Dendritic cell treated with granulocyte-macrophage colony-stimulating factor and Interleukin-4, amounts not matched to agents 40 ng/mL and 50 ng/mL, for 4 days (primary cell): ENCODE measurements at regions not wholly inside any gene's neighbourhood (a gene's known extent, or its start where the extent isn't known, plus 50 kb on each side); places are given as distances from the start of the nearest gene placed in this dataset.
"Not testable (repeated sequence)": the region's sequence is repeated elsewhere in the genome, so short reads cannot be mapped to it uniquely, and the experiment has no call there.

Experiments used
- H3K27ac Mint-ChIP-seq: one replicate; pipeline ENCODE4 v1.8.0; 2022; ENCODE audit warnings: mild to moderate bottlenecking, mixed read lengths
- H3K27me3 Mint-ChIP-seq: one replicate; pipeline ENCODE4 v1.8.0; 2022; ENCODE audit warnings: mild to moderate bottlenecking, mixed read lengths
- H3K36me3 Mint-ChIP-seq: one replicate; pipeline ENCODE4 v1.8.0; 2022; ENCODE audit warnings: low read depth, mixed read lengths
- H3K4me1 Mint-ChIP-seq: one replicate; pipeline ENCODE4 v1.8.0; 2022; ENCODE audit warnings: low read depth, mixed read lengths
- H3K4me3 Mint-ChIP-seq: one replicate; pipeline ENCODE4 v1.8.0; 2022; ENCODE audit warnings: mild to moderate bottlenecking, moderate library complexity, mixed read lengths
- H3K9me3 Mint-ChIP-seq: one replicate; pipeline ENCODE4 v1.8.0; 2022; ENCODE audit warnings: mixed read lengths
- intact Hi-C: fragments of 100-400 bp; cut with micrococcal nuclease; formaldehyde crosslinking; loops from one replicate; pipeline ENCODE4 v1.15.0; 2022

DNA sequence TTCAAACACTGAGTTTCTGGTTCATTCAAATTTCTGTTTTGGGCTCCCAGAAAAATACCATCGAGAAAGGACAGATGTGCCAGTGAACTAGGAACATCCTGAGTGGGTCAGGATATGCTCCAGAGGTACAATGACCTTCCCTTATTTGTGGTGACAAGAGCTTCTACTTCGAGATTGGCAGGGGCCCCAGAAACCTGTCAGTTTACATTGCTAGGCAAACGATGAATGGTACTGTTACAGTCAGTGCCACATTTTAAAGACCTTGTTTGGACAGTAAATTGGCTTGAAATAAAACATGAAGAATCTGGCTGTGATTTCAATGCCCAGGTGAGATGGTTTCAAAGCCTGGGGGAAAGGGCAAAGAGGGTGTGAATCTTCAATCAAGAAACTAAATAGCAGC, 454.5 kb upstream of the ID4 start:
- Mint-ChIP-seq H3K4me1 (no peaks in the 10 kb centered on the region), H3K36me3 (no peaks in the 10 kb centered on the region), H3K27me3 (no peaks in the 10 kb centered on the region), H3K27ac (no peak overlapping the region), H3K4me3 (no peak overlapping the region), H3K9me3 (peaks cover 22% of the 10 kb centered on the region)
- intact Hi-C loops, result no loop called here

DNA sequence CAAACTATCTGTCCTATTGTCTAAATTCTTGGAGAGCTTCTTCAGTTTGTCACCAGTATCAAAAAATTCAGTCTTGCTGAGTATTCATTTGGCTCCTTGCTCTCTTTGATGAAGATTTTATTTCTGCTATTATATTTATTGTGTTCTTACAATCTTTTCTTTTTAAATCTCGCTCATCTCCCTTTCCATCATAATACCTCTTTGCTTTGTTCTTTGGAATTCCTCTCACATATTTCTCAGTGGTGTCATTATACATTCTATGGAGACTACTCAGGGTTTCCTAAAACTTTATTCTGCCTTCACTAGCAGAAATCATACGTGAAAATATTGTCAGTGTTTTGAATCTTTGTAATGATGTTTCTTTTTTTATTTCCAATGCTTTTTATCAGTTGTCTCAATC, 445.2 kb upstream of the ID4 start:
- intact Hi-C loops, result no loop called here
- Mint-ChIP-seq H3K4me1 (no peaks in the 10 kb centered on the region), H3K36me3 (no peaks in the 10 kb centered on the region), H3K4me3 (no peak overlapping the region), H3K27me3 (no peaks in the 10 kb centered on the region), H3K9me3 (peaks cover 34% of the 10 kb centered on the region), H3K27ac (no peak overlapping the region)

DNA sequence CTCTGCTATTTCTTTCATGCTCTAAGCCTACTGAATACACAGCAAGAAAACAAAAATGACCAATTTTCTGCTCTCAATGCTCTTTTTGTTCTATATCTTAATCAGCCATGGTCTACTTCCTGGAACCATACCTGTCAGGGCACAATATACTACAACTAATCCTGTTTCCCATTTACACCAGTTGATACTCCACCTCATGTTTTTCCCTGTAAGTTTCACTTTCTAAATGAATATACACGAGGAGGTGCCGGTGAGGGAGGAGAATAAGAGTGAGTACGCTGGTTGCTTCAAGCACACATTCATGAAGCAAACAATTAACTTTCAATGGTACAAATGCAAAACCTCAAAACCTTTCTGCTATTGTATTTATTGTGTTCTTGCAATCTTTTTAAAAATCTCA, 443.1 kb upstream of the ID4 start:
- Mint-ChIP-seq H3K4me1 (no peaks in the 10 kb centered on the region), H3K27me3 (no peaks in the 10 kb centered on the region), H3K36me3 (no peaks in the 10 kb centered on the region), H3K4me3 (no peak overlapping the region), H3K9me3 (peaks cover 55% of the 10 kb centered on the region), H3K27ac (no peak overlapping the region)
- intact Hi-C loops, result no loop called here

DNA sequence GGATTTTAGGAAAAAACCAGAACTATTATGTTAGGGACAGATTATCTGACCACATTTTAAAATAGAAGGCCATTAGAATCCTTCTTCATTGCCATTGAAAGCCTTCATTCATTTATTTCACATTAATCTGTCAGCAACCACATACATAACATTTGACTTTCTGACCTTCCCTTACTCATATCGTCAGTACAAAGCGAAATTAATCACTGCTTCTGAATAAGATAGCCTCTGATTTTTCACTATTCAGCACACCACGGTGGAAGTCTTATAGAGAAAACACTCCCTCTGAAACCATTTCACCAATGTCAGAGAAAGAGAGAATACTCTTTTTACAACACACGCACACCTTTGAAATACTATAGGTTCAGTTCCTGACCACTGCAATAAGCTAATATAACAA, 442.5 kb upstream of the ID4 start:
- H3K27ac Mint-ChIP-seq, result no peak overlapping the region
- no peaks in the 10 kb centered on the region for H3K4me1 Mint-ChIP-seq
- H3K4me3 Mint-ChIP-seq, result no peak overlapping the region
- H3K9me3 Mint-ChIP-seq, result peaks cover 61% of the 10 kb centered on the region
- no peaks in the 10 kb centered on the region for H3K27me3 Mint-ChIP-seq
- H3K36me3 Mint-ChIP-seq, result no peaks in the 10 kb centered on the region
- intact Hi-C loops, result no loop called here

DNA sequence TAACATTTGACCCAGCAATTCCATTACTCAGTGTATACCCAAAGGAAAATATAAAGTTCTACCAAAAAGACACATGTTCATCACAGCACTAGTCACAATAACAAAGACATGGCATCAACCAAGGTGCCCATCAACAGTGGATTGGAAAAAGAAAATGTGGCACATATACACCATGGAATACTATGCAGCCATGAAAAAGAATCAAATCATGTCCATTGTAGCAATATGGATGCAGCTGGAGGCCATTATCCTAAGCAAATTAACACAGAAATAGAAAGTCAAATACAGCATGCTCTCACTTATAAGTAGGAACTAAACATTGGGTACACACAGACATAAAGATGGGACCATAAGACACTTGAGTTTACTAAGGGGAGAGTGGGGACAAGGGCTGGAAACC, 441.9 kb upstream of the ID4 start:
- no peaks in the 10 kb centered on the region for H3K27me3 Mint-ChIP-seq
- no peak overlapping the region for H3K27ac Mint-ChIP-seq
- peaks cover 66% of the 10 kb centered on the region for H3K9me3 Mint-ChIP-seq
- H3K4me1 Mint-ChIP-seq, result no peaks in the 10 kb centered on the region
- no peak overlapping the region for H3K4me3 Mint-ChIP-seq
- H3K36me3 Mint-ChIP-seq, result no peaks in the 10 kb centered on the region
- intact Hi-C loops, result no loop called here

DNA sequence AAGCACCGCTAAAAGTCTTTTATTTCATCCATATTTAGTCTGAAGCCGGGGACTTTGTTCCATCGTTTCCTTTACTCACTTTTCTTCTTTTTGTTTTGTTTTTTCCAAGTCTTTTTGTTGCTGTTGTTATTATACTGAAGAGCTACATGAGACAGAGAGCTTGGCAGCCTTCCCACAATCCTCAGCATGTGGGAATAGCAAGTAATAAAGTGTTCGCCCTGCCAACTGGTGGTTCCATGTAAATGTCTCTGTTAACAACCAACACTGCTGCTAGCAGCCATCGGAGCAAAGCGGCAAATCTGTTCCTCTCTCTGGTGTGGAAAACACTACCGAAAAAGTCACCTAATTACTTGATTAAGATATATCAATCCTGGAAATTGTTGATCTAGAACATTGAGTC, 437.8 kb upstream of the ID4 start:
- intact Hi-C loops, result no loop called here

DNA sequence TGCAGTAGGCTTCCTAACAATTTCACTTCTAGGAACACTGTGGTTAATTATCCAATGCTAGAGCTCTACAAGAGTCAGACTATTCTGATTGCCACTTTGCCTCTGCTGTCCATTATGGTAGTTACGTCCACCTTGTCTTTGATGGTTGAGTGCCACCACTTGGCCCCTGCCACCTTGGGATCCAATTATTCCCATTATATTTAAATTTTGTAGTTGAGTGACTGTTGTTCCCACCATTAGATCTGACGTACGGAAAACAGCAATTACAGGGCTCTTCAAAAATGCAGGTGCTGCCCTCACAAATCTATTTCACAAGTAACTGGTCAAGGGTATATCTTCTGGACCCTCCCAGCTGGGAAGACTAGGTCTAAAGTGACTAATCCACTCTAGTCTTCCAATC, 432.3 kb upstream of the ID4 start:
- intact Hi-C loops, H3K27ac Mint-ChIP-seq, H3K4me1 Mint-ChIP-seq, H3K4me3 Mint-ChIP-seq, H3K36me3 Mint-ChIP-seq, H3K27me3 Mint-ChIP-seq: not testable (repeated sequence)
- H3K9me3 Mint-ChIP-seq, result peaks cover 63% of the 10 kb centered on the region

More for the DNA sequence above, 437.8 kb upstream of the ID4 start:
- Mint-ChIP-seq H3K36me3 (no peaks in the 10 kb centered on the region), H3K4me1 (no peaks in the 10 kb centered on the region), H3K27me3 (no peaks in the 10 kb centered on the region), H3K27ac (no peak overlapping the region), H3K9me3 (peaks cover 84% of the 10 kb centered on the region), H3K4me3 (no peak overlapping the region)

DNA sequence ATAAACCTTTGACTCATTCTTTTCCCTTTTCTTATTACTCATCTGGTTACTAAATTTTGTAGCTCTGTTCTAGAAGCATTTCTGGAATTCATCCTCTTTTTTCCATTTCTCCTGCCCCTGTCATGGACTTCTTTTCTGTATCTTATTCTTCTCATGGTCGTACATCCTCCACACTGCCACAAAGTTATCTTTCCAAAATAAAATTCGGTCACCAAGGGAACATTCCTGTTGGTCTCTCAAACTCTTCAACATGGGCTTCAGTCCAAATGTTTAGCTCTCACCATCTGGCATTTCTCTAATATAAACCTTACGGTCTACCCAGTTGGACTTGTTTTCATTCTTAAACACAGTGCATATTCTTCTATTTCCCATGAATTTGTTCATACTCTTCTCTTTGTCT, 428.8 kb upstream of the ID4 start:
- Mint-ChIP-seq H3K27ac (no peak overlapping the region), H3K4me1 (no peaks in the 10 kb centered on the region), H3K27me3 (no peaks in the 10 kb centered on the region), H3K9me3 (peaks cover 35% of the 10 kb centered on the region), H3K4me3 (no peak overlapping the region), H3K36me3 (no peaks in the 10 kb centered on the region)
- intact Hi-C loops, result no loop called here

DNA sequence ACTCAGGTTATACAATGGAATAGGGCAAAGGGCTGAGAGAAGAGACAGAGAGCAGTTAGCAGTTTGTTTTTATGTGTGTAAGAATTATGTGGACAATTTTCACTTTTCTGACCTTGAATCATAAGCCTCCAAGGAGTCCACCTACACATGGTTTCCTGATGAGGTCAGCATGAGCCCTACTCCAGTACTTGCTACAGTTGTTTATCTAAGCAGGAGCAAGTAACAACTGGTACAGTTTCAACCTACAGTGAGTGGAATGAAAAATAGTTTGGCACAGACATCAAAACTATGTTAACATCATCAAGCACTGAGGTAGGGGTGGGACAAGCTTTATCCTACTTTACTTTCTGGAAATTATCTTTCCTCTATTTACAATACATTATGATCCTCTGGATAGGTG, 426.7 kb upstream of the ID4 start:
- intact Hi-C loops, result no loop called here
- Mint-ChIP-seq H3K27me3 (no peaks in the 10 kb centered on the region), H3K36me3 (no peaks in the 10 kb centered on the region), H3K4me1 (no peaks in the 10 kb centered on the region), H3K4me3 (no peak overlapping the region), H3K9me3 (peaks cover 21% of the 10 kb centered on the region), H3K27ac (no peak overlapping the region)

DNA sequence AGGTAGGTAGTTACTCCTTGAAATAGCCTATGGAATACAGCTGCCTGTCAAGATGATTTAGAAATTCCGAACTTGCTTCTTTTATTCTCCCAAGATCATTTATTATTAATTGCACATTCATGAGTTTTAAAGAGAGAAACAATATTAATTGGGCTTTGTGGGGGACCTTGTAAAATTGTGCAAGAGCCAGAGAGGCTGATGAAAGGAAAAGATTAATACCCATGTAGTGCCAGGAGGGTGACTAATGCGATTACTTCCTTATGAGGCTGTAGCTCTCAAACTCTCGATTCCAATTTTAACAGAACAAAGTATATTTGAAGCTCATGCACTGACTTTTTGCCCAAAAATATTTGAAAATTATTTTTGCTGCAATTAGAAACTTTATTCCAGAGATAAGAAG, 423.8 kb upstream of the ID4 start:
- H3K4me1 Mint-ChIP-seq, result no peaks in the 10 kb centered on the region
- no peak overlapping the region for H3K4me3 Mint-ChIP-seq
- no peak overlapping the region for H3K27ac Mint-ChIP-seq
- H3K27me3 Mint-ChIP-seq, result no peaks in the 10 kb centered on the region
- peaks cover 16% of the 10 kb centered on the region for H3K9me3 Mint-ChIP-seq
- H3K36me3 Mint-ChIP-seq, result no peaks in the 10 kb centered on the region
- intact Hi-C loops, result no loop called here

DNA sequence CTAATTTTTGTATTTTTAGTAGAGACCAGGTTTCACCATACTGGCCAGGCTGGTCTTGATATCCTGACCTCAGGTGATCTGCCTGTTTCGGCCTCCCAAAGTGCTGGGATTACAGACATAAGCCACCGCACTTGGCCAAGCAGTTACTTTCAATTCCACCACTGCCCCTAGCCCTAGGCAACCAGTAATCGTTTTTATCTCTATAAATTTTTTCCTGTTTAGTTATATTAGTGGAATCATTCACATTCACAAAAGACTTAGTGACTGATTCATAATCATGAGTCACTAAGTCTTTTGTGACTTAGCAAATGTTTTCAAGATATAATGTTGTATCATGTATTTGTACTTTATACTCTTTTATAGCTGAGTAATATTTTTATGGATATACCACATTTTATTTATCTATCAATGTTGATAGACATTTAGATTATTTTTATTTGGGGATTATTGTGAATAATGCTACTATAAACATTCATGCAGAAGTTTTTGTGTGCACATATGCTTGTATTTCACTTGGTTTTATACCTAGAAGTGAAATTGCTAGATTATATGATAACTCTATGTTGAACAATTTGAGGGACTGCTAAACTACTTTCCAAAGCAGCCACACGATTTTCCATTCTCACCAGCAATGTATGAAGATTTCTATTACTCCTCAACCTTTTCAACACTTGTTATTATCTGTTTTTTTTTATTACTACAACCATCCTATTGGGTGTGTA, 421.4 kb upstream of the ID4 start:
- peaks cover 29% of the 10 kb centered on the region for H3K9me3 Mint-ChIP-seq
- H3K27me3 Mint-ChIP-seq, result no peaks in the 10 kb centered on the region
- H3K4me1 Mint-ChIP-seq, result no peaks in the 10 kb centered on the region
- H3K4me3 Mint-ChIP-seq, result no peak overlapping the region
- H3K27ac Mint-ChIP-seq, result no peak overlapping the region
- intact Hi-C loops, result no loop called here
- no peaks in the 10 kb centered on the region for H3K36me3 Mint-ChIP-seq

DNA sequence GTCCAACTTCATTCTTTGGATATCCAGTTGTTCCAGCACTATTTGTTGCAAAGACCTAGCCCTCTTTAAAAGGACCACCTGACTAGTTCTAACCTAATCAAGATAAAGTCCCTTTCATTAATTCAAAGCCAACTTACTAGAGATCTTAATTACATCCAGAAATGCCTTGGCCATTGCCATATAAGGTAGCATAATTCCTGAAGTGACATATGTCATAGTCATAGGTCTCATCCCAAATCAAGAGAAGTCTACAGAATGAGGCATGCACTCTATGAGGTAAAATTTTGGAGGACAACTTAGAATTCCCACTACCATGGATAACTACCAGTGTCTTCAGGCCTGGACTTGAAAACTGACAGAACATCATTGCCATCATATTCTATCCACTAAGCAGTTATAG, 420.4 kb upstream of the ID4 start:
- intact Hi-C loops, result no loop called here
- peaks cover 40% of the 10 kb centered on the region for H3K9me3 Mint-ChIP-seq

DNA sequence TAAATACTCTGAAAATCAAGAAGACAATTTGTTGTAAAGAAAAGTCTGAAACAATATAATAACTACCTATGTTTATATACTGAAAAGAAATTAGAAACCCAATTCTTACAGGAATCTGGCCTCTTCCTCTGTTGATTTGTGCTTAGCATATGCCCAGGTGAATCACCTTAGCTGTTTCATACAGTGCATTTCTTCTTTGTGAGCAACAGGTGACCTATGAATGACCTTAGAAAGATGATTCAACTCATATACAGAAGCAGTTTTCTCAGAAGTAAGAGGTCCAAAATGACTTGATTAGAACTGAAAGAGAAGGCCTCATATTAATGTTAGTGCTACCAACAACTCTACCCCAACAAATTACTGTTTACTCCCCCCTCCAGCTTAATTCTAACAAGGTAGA, 419.5 kb upstream of the ID4 start:
- no peaks in the 10 kb centered on the region for H3K4me1 Mint-ChIP-seq
- intact Hi-C loops, result no loop called here
- no peak overlapping the region for H3K27ac Mint-ChIP-seq
- H3K9me3 Mint-ChIP-seq, result peaks cover 43% of the 10 kb centered on the region
- H3K27me3 Mint-ChIP-seq, result no peaks in the 10 kb centered on the region
- H3K36me3 Mint-ChIP-seq, result no peaks in the 10 kb centered on the region
- no peak overlapping the region for H3K4me3 Mint-ChIP-seq

More for the DNA sequence above, 420.4 kb upstream of the ID4 start:
- H3K4me1 Mint-ChIP-seq, result no peaks in the 10 kb centered on the region
- no peaks in the 10 kb centered on the region for H3K27me3 Mint-ChIP-seq
- no peak overlapping the region for H3K4me3 Mint-ChIP-seq
- no peak overlapping the region for H3K27ac Mint-ChIP-seq
- no peaks in the 10 kb centered on the region for H3K36me3 Mint-ChIP-seq

DNA sequence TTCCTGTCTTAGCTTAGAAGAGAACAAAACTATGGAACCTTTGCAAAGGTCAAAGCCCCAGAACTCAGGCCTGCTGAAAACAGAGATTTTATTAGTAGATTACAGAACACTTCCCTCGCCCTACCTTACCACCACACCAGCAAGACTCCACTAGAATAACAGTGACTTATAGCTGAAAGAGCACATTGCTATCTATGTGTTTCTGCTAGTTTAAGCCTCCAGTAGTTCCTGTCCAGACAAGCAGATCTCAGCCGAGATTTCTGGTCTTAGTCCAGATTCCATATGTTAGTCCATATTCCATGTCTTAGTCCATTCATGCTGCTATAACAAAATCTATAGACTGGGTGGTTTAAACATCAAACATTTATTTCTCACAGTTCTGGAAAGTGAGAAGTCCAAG, 412.3 kb upstream of the ID4 start:
- Mint-ChIP-seq H3K4me1 (no peaks in the 10 kb centered on the region), H3K36me3 (no peaks in the 10 kb centered on the region), H3K4me3 (no peak overlapping the region), H3K27ac (no peak overlapping the region), H3K9me3 (peaks cover 44% of the 10 kb centered on the region), H3K27me3 (no peaks in the 10 kb centered on the region)
- intact Hi-C loops, result no loop called here

DNA sequence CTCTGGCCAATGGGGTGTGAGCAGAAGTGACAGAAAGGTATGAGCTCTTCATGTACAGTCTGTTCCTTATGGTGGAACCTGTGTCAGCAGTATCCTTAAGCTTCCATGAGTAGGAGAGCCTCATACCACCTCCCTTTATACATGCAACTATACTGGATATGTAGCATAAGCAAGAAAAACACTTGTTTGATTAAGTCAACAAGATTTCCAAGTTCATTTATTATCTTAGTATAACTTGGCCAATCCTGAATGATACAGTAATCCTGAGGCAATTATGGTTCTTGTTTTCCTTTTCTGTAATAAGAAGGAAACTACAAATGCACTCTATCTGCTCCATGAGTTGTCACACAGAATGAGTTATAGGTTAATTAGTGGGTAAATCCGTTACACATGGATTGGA, 409.6 kb upstream of the ID4 start:
- intact Hi-C loops, result no loop called here
- Mint-ChIP-seq H3K4me3 (no peak overlapping the region), H3K9me3 (peaks cover 36% of the 10 kb centered on the region), H3K27ac (no peak overlapping the region), H3K27me3 (no peaks in the 10 kb centered on the region), H3K4me1 (no peaks in the 10 kb centered on the region), H3K36me3 (no peaks in the 10 kb centered on the region)
